ENCODE measurements at regions not wholly inside any gene's neighbourhood (a gene's known extent, or its start where the extent isn't known, plus 50 kb on each side); places are given as distances from the start of the nearest gene placed in this dataset.

DNA sequence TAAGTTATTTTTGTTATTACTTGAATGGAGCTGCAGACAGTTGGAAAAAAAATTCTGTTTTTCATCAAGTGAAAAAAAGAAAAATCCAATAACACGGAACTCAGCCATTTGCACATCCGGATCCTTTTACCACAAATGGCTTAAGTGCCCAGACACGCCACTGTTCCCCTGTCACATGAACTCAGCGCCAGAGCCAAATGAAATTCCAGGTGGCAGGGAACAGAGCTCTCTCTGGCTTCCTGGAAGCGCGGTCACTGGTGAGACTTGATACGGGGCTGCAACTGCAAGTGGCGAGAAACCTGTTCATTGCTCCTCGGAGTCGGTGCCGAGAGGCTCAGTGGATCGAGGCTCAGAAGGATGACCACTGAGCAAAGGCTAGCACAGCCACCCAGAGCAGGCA is 60.8 kb upstream of the NPTX2 start:
- Histone ChIP-seq H3K4me2 (no peak overlapping the region), H3K36me3 (ENCODE audit: low read depth) (no peaks in the 10 kb centered on the region), H3K79me2 (ENCODE audit: low read depth) (no peaks in the 10 kb centered on the region), H2AFZ (no peak overlapping the region), H3K9me3 (ENCODE audit: insufficient read depth, low read depth) (no peaks in the 10 kb centered on the region), H4K20me1 (ENCODE audit: insufficient read depth) (no peaks in the 10 kb centered on the region), H3K9me2 (ENCODE audit: insufficient read depth) (no peaks in the 10 kb centered on the region), H3K27me3 (ENCODE audit: insufficient read depth, low read depth) (peaks cover 49% of the 10 kb centered on the region), H3K27ac (no peak overlapping the region), H3K4me1 (replicated peaks; ENCODE audit: insufficient read depth) (no peaks in the 10 kb centered on the region), H3F3A (ENCODE audit: insufficient read depth, low read depth) (no peaks in the 10 kb centered on the region), H3K4me3 (no peak overlapping the region)
- POLR2A ChIA-PET (ENCODE audit: unreplicated experiment), result no interaction called here
- CTCF ChIA-PET, result no interaction called here
- TF ChIP-seq EZH2 (IDR thresholded peaks at IDR 0.05; ENCODE audit: low read depth), result no peak
- TF ChIP-seq, protein P1, sequence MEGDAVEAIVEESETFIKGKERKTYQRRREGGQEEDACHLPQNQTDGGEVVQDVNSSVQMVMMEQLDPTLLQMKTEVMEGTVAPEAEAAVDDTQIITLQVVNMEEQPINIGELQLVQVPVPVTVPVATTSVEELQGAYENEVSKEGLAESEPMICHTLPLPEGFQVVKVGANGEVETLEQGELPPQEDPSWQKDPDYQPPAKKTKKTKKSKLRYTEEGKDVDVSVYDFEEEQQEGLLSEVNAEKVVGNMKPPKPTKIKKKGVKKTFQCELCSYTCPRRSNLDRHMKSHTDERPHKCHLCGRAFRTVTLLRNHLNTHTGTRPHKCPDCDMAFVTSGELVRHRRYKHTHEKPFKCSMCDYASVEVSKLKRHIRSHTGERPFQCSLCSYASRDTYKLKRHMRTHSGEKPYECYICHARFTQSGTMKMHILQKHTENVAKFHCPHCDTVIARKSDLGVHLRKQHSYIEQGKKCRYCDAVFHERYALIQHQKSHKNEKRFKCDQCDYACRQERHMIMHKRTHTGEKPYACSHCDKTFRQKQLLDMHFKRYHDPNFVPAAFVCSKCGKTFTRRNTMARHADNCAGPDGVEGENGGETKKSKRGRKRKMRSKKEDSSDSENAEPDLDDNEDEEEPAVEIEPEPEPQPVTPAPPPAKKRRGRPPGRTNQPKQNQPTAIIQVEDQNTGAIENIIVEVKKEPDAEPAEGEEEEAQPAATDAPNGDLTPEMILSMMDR (conservative IDR thresholded peaks at IDR 0.05), result no peak
- BruUV-seq (replicated peaks), result no TSS peak
- intact Hi-C loops (cut with micrococcal nuclease; ENCODE audit: unreplicated experiment), result no loop called here
- no peak for DNase-seq

DNA sequence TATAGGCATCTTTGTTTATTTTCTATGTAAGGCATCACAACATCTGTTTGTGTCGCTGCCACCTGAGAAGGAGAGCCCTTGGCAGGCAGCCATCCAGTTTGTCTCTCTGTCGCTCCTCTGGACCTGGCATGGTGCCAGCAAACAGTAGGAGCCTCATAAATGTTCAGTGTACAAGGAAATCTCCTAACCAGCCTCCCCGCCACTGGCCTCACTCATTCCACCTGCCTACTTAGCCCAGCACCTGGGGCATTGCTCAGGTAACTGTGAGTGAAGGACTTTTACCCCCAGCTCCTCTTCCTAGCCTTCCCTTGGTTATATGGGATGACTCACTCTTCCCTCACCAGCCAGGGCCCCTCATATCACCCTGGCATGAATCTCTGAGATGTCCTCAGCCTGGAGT is 61.7 kb upstream of the NPTX2 start:
- TF ChIP-seq, protein P1 (conservative IDR thresholded peaks at IDR 0.05), result no peak
- TF ChIP-seq EZH2 (IDR thresholded peaks at IDR 0.05; ENCODE audit: low read depth), result no peak
- intact Hi-C loops (cut with micrococcal nuclease; ENCODE audit: unreplicated experiment), result no loop called here
- no peak for DNase-seq
- H2AFZ ChIP-seq, result no peak overlapping the region
- H3K27ac ChIP-seq, result no peak overlapping the region
- H3K4me2 ChIP-seq, result no peak overlapping the region
- ChIA-PET POLR2A (ENCODE audit: unreplicated experiment) (no interaction called here), CTCF (no interaction called here)
- H3K4me1 ChIP-seq (replicated peaks; ENCODE audit: insufficient read depth), result no peaks in the 10 kb centered on the region
- no peak overlapping the region for H3K4me3 ChIP-seq
- H3K36me3 ChIP-seq (ENCODE audit: low read depth), result no peaks in the 10 kb centered on the region
- no peaks in the 10 kb centered on the region for H3K79me2 ChIP-seq (ENCODE audit: low read depth)
- no peaks in the 10 kb centered on the region for H3K9me2 ChIP-seq (ENCODE audit: insufficient read depth)
- no TSS peak for BruUV-seq (replicated peaks)
- H3F3A ChIP-seq (ENCODE audit: insufficient read depth, low read depth), result no peaks in the 10 kb centered on the region
- no peaks in the 10 kb centered on the region for H3K9me3 ChIP-seq (ENCODE audit: insufficient read depth, low read depth)
- peaks cover 49% of the 10 kb centered on the region for H3K27me3 ChIP-seq (ENCODE audit: insufficient read depth, low read depth)
- H4K20me1 ChIP-seq (ENCODE audit: insufficient read depth), result no peaks in the 10 kb centered on the region

DNA sequence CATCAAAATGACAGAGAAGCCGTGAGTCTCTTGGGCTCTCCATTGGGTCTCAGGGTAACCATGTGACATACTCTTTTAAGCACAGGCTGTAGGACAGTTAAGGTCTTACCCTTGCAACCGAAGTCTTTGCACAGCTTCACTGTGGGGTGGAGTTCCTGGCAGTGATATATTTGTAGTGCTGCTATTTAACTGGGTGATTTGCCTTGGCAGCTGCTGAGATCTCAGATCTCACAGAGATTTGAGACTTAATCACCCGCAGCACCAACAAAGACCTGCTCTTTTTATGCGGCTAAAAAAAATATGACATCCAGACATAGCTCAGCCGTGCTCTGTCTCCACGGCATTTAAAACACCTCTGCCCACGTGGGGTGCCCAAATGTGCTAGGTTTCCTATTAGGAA is 63.4 kb upstream of the NPTX2 start:
- Histone ChIP-seq H2AFZ (no peak overlapping the region), H3K4me3 (no peak overlapping the region), H3K9me3 (ENCODE audit: insufficient read depth, low read depth) (no peaks in the 10 kb centered on the region), H4K20me1 (ENCODE audit: insufficient read depth) (no peaks in the 10 kb centered on the region), H3K79me2 (ENCODE audit: low read depth) (no peaks in the 10 kb centered on the region), H3K36me3 (ENCODE audit: low read depth) (no peaks in the 10 kb centered on the region), H3K9me2 (ENCODE audit: insufficient read depth) (no peaks in the 10 kb centered on the region), H3K4me2 (no peak overlapping the region), H3K27me3 (ENCODE audit: insufficient read depth, low read depth) (peaks cover 58% of the 10 kb centered on the region), H3F3A (ENCODE audit: insufficient read depth, low read depth) (no peaks in the 10 kb centered on the region), H3K27ac (no peak overlapping the region), H3K4me1 (replicated peaks; ENCODE audit: insufficient read depth) (no peaks in the 10 kb centered on the region)
- TF ChIP-seq, protein P1 (conservative IDR thresholded peaks at IDR 0.05), result no peak
- no peak for TF ChIP-seq EZH2 (IDR thresholded peaks at IDR 0.05; ENCODE audit: low read depth)
- POLR2A ChIA-PET (ENCODE audit: unreplicated experiment), result interaction anchor here (0.7 kb wide), 1 partner anchor 17 kb away, joined by 3 read pairs; no protein-coding TSS in a partner anchor
- intact Hi-C loops (cut with micrococcal nuclease; ENCODE audit: unreplicated experiment), result no loop called here
- DNase-seq, result no peak
- CTCF ChIA-PET, result no interaction called here
- no TSS peak for BruUV-seq (replicated peaks)
